ENCODE measurements at regions not wholly inside any gene's neighbourhood (a gene's known extent, or its start where the extent isn't known, plus 50 kb on each side); places are given as distances from the start of the nearest gene placed in this dataset.
"Not testable (repeated sequence)": the region's sequence is repeated elsewhere in the genome, so short reads cannot be mapped to it uniquely, and the experiment has no call there.

DNA sequence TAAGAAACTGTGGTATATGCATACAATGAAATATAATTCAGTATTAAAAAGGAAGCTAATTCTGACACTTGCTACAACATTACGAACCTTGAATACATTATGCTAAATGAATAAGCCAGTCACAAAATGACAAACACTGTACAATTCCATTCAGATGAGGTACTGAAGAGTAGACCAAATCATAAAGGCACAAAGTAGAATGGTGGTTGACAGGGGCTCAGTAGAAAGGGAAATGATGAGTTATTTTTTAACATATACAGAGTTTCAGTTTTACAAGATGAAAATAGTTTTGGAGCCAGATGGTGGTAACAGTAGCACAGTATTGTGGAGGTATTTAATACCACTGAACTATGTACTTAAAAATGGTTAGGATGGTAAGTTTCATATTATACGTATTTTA, 254.6 kb upstream of the RBMS3 start:
- TF ChIP-seq, protein P1, sequence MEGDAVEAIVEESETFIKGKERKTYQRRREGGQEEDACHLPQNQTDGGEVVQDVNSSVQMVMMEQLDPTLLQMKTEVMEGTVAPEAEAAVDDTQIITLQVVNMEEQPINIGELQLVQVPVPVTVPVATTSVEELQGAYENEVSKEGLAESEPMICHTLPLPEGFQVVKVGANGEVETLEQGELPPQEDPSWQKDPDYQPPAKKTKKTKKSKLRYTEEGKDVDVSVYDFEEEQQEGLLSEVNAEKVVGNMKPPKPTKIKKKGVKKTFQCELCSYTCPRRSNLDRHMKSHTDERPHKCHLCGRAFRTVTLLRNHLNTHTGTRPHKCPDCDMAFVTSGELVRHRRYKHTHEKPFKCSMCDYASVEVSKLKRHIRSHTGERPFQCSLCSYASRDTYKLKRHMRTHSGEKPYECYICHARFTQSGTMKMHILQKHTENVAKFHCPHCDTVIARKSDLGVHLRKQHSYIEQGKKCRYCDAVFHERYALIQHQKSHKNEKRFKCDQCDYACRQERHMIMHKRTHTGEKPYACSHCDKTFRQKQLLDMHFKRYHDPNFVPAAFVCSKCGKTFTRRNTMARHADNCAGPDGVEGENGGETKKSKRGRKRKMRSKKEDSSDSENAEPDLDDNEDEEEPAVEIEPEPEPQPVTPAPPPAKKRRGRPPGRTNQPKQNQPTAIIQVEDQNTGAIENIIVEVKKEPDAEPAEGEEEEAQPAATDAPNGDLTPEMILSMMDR (IDR thresholded peaks at IDR 0.05; ENCODE audit: low read depth, low read length) = no peak
- H3K4me3 ChIP-seq (ENCODE audit: low read depth, low read length) = no peak overlapping the region
- in situ Hi-C loops (cut with HindIII; ENCODE audit: low sequenced_read_pairs) = no loop called here
- no peak for DNase-seq (ENCODE audit: low read depth, low spot score)

DNA sequence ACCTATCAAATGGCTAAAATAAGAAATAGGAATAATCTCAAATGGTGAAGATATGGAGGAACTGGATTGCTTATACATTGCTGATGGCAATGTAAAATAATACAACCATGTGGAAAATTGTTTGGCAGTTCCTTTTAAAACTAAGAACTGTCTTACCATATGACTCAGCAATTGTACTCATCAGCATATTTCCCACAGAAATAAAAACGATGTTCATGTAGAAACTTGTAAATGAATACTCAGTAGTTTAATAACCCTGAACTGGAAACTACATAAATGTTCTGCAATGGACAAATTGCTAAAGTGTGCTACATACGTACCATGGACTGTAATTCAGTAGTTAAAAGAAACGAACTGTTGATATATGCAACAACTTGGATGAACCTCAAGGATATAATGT, 253.9 kb upstream of the RBMS3 start:
- in situ Hi-C loops (cut with HindIII; ENCODE audit: low sequenced_read_pairs) = no loop called here
- no peak overlapping the region for H3K4me3 ChIP-seq (ENCODE audit: low read depth, low read length)
- DNase-seq (ENCODE audit: low read depth, low spot score) = peak; percentile 19
- TF ChIP-seq, protein P1 (IDR thresholded peaks at IDR 0.05; ENCODE audit: low read depth, low read length) = no peak

DNA sequence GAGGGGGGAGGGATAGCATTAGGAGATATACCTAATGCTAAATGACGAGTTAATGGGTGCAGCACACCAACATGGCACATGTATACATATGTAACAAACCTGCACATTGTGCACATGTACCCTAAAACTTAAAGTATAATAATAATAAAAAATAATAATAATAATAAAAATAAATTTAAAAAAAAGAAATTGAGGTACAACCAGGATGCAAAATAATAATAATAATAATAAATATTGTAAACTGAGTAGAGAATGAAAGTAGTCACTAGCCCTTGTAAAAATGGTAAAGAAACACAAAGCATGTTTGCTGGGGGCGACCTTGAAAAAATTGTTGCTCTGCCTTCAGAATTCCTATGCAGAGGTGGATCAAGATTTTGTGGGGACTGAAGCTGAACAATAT, 249.7 kb upstream of the RBMS3 start:
- in situ Hi-C loops (cut with HindIII; ENCODE audit: low sequenced_read_pairs); DNase-seq (ENCODE audit: low read depth, low spot score); H3K4me3 ChIP-seq (ENCODE audit: low read depth, low read length): not testable (repeated sequence)

DNA sequence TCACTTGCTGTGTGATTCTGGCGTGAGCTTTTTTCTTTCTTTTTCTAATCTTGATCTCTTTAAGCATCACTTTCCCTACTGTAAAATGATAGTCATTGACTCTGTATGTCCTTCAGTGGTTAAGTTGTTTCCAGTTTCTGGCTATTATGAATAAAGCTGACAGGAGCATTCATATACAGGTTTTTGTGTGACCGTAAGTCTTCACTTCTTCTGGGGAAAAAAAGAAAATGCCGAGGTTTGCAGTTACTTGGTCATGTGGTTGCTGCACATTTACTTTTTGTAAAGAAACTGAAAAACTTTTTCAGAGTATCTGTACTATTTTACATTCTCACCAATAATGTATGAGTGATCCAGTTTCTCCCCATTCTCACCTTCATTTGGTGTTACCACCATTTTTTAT, 247.4 kb upstream of the RBMS3 start:
- TF ChIP-seq, protein P1 (IDR thresholded peaks at IDR 0.05; ENCODE audit: low read depth, low read length) = no peak
- in situ Hi-C loops (cut with HindIII; ENCODE audit: low sequenced_read_pairs) = no loop called here
- H3K4me3 ChIP-seq (ENCODE audit: low read depth, low read length) = no peak overlapping the region
- no peak for DNase-seq (ENCODE audit: low read depth, low spot score)

DNA sequence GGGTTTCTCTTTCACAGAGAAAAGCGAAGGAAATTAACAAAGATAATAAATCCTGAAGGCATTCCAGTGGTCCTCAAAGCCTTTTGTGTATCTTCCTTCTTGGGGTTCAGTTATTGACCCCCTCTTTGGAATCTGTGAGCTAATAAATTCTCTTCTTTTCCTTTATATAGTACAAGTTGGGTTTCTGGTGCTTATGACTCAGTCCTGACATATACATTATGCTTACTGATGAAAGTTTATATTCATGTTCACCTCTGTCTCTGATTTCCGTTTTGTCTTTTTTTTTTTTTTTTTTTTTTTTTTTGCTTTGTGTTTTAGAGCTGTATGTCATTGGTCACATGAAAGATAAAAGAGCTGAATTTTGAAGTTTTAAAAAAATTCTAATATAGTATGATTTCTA, 230.7 kb upstream of the RBMS3 start:
- in situ Hi-C loops (cut with HindIII; ENCODE audit: low sequenced_read_pairs) = no loop called here
- H3K4me3 ChIP-seq (ENCODE audit: low read depth, low read length) = no peak overlapping the region
- no peak for DNase-seq (ENCODE audit: low read depth, low spot score)
- TF ChIP-seq, protein P1 (IDR thresholded peaks at IDR 0.05; ENCODE audit: low read depth, low read length) = no peak

DNA sequence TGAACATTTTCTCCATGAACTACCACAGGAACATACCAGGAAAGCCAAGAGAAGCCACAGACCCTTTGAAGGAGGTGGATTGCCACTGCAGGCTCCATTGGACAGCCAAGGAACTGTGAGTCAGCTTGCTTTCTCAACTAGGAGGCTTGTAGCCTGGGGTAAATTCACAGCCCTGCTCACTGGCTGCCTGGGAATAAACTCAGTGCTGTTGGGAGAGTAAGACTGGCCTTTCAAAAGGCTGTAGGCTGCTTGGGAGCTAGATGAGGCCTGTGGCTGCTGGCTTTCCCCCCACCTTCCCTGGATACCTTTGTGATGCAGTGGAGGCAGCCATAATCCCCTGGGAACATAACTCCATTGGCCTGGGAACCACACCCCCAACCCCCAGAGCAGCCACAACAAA, 223.5 kb upstream of the RBMS3 start:
- TF ChIP-seq, protein P1 (IDR thresholded peaks at IDR 0.05; ENCODE audit: low read depth, low read length) = no peak
- no peak overlapping the region for H3K4me3 ChIP-seq (ENCODE audit: low read depth, low read length)
- peak; percentile 88 for DNase-seq (ENCODE audit: low read depth, low spot score)
- in situ Hi-C loops (cut with HindIII; ENCODE audit: low sequenced_read_pairs) = no loop called here

DNA sequence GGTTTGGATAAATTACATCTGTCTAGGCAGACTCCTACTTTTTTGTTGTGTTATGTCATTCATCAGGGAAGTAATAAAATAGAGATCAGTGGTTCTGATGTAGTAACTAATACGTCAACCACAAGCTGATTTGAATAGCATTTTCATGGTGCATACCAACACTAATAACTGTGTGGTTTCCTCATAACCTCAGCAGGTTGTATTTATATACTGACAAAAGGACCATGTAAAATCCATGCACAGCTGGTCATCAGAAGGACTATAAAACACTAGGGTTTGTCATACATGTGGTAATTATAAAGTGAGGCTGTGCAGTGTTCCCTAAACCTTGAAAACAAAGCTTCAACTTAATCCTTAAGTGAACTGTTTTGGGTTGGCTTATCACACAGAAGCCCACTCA, 216.8 kb upstream of the RBMS3 start:
- TF ChIP-seq, protein P1 (IDR thresholded peaks at IDR 0.05; ENCODE audit: low read depth, low read length) = no peak
- in situ Hi-C loops (cut with HindIII; ENCODE audit: low sequenced_read_pairs) = no loop called here
- no peak overlapping the region for H3K4me3 ChIP-seq (ENCODE audit: low read depth, low read length)
- peak; percentile 90 for DNase-seq (ENCODE audit: low read depth, low spot score)

All from astrocyte of the spinal cord (primary cell).